ENCODE measurements at regions not wholly inside any gene's neighbourhood (a gene's known extent, or its start where the extent isn't known, plus 50 kb on each side); places are given as distances from the start of the nearest gene placed in this dataset.

- TF ChIP-seq FOXM1 (IDR thresholded peaks at IDR 0.05; ENCODE audit: borderline replicate concordance) (no peak), SUZ12 (IDR thresholded peaks at IDR 0.05) (no peak), TARDBP (IDR thresholded peaks at IDR 0.05) (no peak), ZNF384 (IDR thresholded peaks at IDR 0.05) (no peak), SP1 (IDR thresholded peaks at IDR 0.05) (no peak), BHLHE40 (IDR thresholded peaks at IDR 0.05; ENCODE audit: borderline replicate concordance) (no peak), PKNOX1 (IDR thresholded peaks at IDR 0.05) (no peak), LEF1 (IDR thresholded peaks at IDR 0.05; ENCODE audit: borderline replicate concordance) (no peak), FOXA1 (IDR thresholded peaks at IDR 0.05) (no peak), CTBP1 (IDR thresholded peaks at IDR 0.05; ENCODE audit: borderline replicate concordance) (no peak), L3MBTL2 (conservative IDR thresholded peaks at IDR 0.05) (no peak), FOXK2 (IDR thresholded peaks at IDR 0.05) (no peak), ELF4 (IDR thresholded peaks at IDR 0.05) (no peak), HDGF (IDR thresholded peaks at IDR 0.05; ENCODE audit: borderline replicate concordance) (no peak)
Observed at GRCh38 chr3:82386647-82387046, 625.2 kb upstream of the GBE1 start.

Measured in HEK293T (cell line).